HG02678 (cell line): ENCODE measurements at regions not wholly inside any gene's neighbourhood (a gene's known extent, or its start where the extent isn't known, plus 50 kb on each side); places are given as distances from the start of the nearest gene placed in this dataset.
"Not testable (repeated sequence)": the region's sequence is repeated elsewhere in the genome, so short reads cannot be mapped to it uniquely, and the experiment has no call there.

Experiments
- ATAC-seq: cut with Tn5 transposase; IDR thresholded peaks from one replicate; pipeline ENCODE4 v1.9.1; 2021; ENCODE audit warnings: mild to moderate bottlenecking, moderate library complexity; ENCODE audit not compliant: unreplicated experiment

- no peak for ATAC-seq
Measured at GRCh38 chr12:115813256-115813655, 464.2 kb downstream of the MED13L start.

- no peak for ATAC-seq
Measured at GRCh38 chr12:115811929-115812328, 465.6 kb downstream of the MED13L start.

- no peak for ATAC-seq
Measured at GRCh38 chr12:115811045-115811444, 466.4 kb downstream of the MED13L start.

- ATAC-seq = no peak
Measured at GRCh38 chr12:115810122-115810901, 467.2 kb downstream of the MED13L start.

- ATAC-seq = no peak
Measured at GRCh38 chr12:115806000-115806399, 471.5 kb downstream of the MED13L start.

- no peak for ATAC-seq
Measured at GRCh38 chr12:115802767-115803166, 474.7 kb downstream of the MED13L start.

GRCh38 chr12:115801871-115802270 is 475.6 kb downstream of the MED13L start:
- no peak for ATAC-seq

GRCh38 chr12:115799610-115800009 is 477.9 kb downstream of the MED13L start:
- no peak for ATAC-seq

- no peak for ATAC-seq
Measured at GRCh38 chr12:115798309-115798917, 479.1 kb downstream of the MED13L start.

GRCh38 chr12:115794659-115795081 is 482.8 kb downstream of the MED13L start:
- no peak for ATAC-seq

GRCh38 chr12:115791331-115791730 is 486.2 kb downstream of the MED13L start:
- ATAC-seq = no peak

GRCh38 chr12:115790526-115790925 is 487.0 kb downstream of the MED13L start:
- no peak for ATAC-seq

GRCh38 chr12:115786490-115786889 is 491.0 kb downstream of the MED13L start:
- not testable (repeated sequence) for ATAC-seq

GRCh38 chr12:115785548-115785947 is 491.9 kb downstream of the MED13L start:
- ATAC-seq = no peak

GRCh38 chr12:115776399-115776798 is 501.1 kb downstream of the MED13L start:
- no peak for ATAC-seq

- no peak for ATAC-seq
Measured at GRCh38 chr12:115774148-115774895, 503.2 kb downstream of the MED13L start.

GRCh38 chr12:115771601-115772000 is 505.9 kb downstream of the MED13L start:
- ATAC-seq = no peak

- ATAC-seq = no peak
Measured at GRCh38 chr12:115771065-115771464, 506.4 kb downstream of the MED13L start.

GRCh38 chr12:115770643-115771042 is 506.9 kb downstream of the MED13L start:
- no peak for ATAC-seq

GRCh38 chr12:115767916-115768315 is 509.6 kb downstream of the MED13L start:
- no peak for ATAC-seq

- no peak for ATAC-seq
Measured at GRCh38 chr12:115763982-115764621, 513.4 kb downstream of the MED13L start.
